ENCODE measurements at regions not wholly inside any gene's neighbourhood (a gene's known extent, or its start where the extent isn't known, plus 50 kb on each side); places are given as distances from the start of the nearest gene placed in this dataset.
A peak's percentile ranks its signal among the peaks of the same experiment; 100 is the strongest.

GRCh38 chr18:42414756-42415454 lies 459.9 kb downstream of the PIK3C3 start:
- DNase-seq (ENCODE audit: low read depth): peak; percentile 87
- no peak overlapping the region for H3K4me3 ChIP-seq (ENCODE audit: low read depth, low read length)
- no peak for TF ChIP-seq CTCF (conservative IDR thresholded peaks at IDR 0.05; ENCODE audit: low read depth, low read length)

- TF ChIP-seq CTCF (conservative IDR thresholded peaks at IDR 0.05; ENCODE audit: low read depth, low read length): no peak
- no peak overlapping the region for H3K4me3 ChIP-seq (ENCODE audit: low read depth, low read length)
- DNase-seq (ENCODE audit: low read depth): no peak
Observed at GRCh38 chr18:42417189-42417588, 462.2 kb downstream of the PIK3C3 start.

- no peak overlapping the region for H3K4me3 ChIP-seq (ENCODE audit: low read depth, low read length)
- no peak for TF ChIP-seq CTCF (conservative IDR thresholded peaks at IDR 0.05; ENCODE audit: low read depth, low read length)
- DNase-seq (ENCODE audit: low read depth): no peak
Observed at GRCh38 chr18:42418121-42418520, 463.1 kb downstream of the PIK3C3 start.

- H3K4me3 ChIP-seq (ENCODE audit: low read depth, low read length): no peak overlapping the region
- DNase-seq (ENCODE audit: low read depth): no peak
- peak; percentile 9 for TF ChIP-seq CTCF (conservative IDR thresholded peaks at IDR 0.05; ENCODE audit: low read depth, low read length)
Observed at GRCh38 chr18:42425025-42425424, 470.0 kb downstream of the PIK3C3 start.

- no peak for DNase-seq (ENCODE audit: low read depth)
- no peak for TF ChIP-seq CTCF (conservative IDR thresholded peaks at IDR 0.05; ENCODE audit: low read depth, low read length)
Observed at GRCh38 chr18:42426496-42427015, 471.5 kb downstream of the PIK3C3 start.

GRCh38 chr18:42429196-42429595 lies 474.2 kb downstream of the PIK3C3 start:
- H3K4me3 ChIP-seq (ENCODE audit: low read depth, low read length): no peak overlapping the region
- no peak for DNase-seq (ENCODE audit: low read depth)
- TF ChIP-seq CTCF (conservative IDR thresholded peaks at IDR 0.05; ENCODE audit: low read depth, low read length): no peak

More at GRCh38 chr18:42426496-42427015, 471.5 kb downstream of the PIK3C3 start:
- H3K4me3 ChIP-seq (ENCODE audit: low read depth, low read length): no peak overlapping the region

- no peak overlapping the region for H3K4me3 ChIP-seq (ENCODE audit: low read depth, low read length)
- no peak for TF ChIP-seq CTCF (conservative IDR thresholded peaks at IDR 0.05; ENCODE audit: low read depth, low read length)
- no peak for DNase-seq (ENCODE audit: low read depth)
Observed at GRCh38 chr18:42436222-42436765, 481.3 kb downstream of the PIK3C3 start.

Measured in epithelial cell of proximal tubule (primary cell).